NCI-H1436 treated with DMSO at 0.1 percent for 48 hours (cell line): ENCODE measurements at regions not wholly inside any gene's neighbourhood (a gene's known extent, or its start where the extent isn't known, plus 50 kb on each side); places are given as distances from the start of the nearest gene placed in this dataset.

Experiments used
- DNase-seq: peaks from one replicate; lab custom pipeline; 2025; lab: John Stamatoyannopoulos, UW

- DNase-seq, result no peak
These were observed 109.5 kb upstream of the TMC3 start for GRCh38 chr15:81483496-81483895.

GRCh38 chr15:81481346-81481745 is 107.3 kb upstream of the TMC3 start:
- no peak for DNase-seq

- no peak for DNase-seq
These were observed 106.6 kb upstream of the TMC3 start for GRCh38 chr15:81480645-81481053.

GRCh38 chr15:81478354-81478753 is 104.3 kb upstream of the TMC3 start:
- DNase-seq, result no peak

GRCh38 chr15:81475926-81476325 is 101.9 kb upstream of the TMC3 start:
- DNase-seq, result no peak

GRCh38 chr15:81475471-81475870 is 101.5 kb upstream of the TMC3 start:
- DNase-seq, result no peak

- no peak for DNase-seq
These were observed 99.9 kb upstream of the TMC3 start for GRCh38 chr15:81473946-81474345.

GRCh38 chr15:81473177-81473576 is 99.2 kb upstream of the TMC3 start:
- no peak for DNase-seq

GRCh38 chr15:81471151-81471550 is 97.1 kb upstream of the TMC3 start:
- no peak for DNase-seq

- DNase-seq, result no peak
These were observed 95.1 kb upstream of the TMC3 start for GRCh38 chr15:81469154-81469553.

GRCh38 chr15:81466741-81467140 is 92.7 kb upstream of the TMC3 start:
- no peak for DNase-seq

- DNase-seq, result no peak
These were observed 80.0 kb upstream of the TMC3 start for GRCh38 chr15:81454024-81454423.

GRCh38 chr15:81450721-81451120 is 76.7 kb upstream of the TMC3 start:
- no peak for DNase-seq

- DNase-seq, result no peak
These were observed 75.9 kb upstream of the TMC3 start for GRCh38 chr15:81449836-81450474.

- DNase-seq, result no peak
These were observed 69.2 kb upstream of the TMC3 start for GRCh38 chr15:81443040-81443820.

- DNase-seq, result no peak
These were observed 68.4 kb upstream of the TMC3 start for GRCh38 chr15:81442454-81442853.

- no peak for DNase-seq
These were observed 60.8 kb upstream of the TMC3 start for GRCh38 chr15:81434851-81435250.

- no peak for DNase-seq
These were observed 59.4 kb upstream of the TMC3 start for GRCh38 chr15:81433462-81433861.

GRCh38 chr15:81432179-81432578 is 58.2 kb upstream of the TMC3 start:
- DNase-seq, result no peak

GRCh38 chr15:81427176-81427575 is 53.2 kb upstream of the TMC3 start:
- no peak for DNase-seq

- no peak for DNase-seq
These were observed 51.9 kb upstream of the TMC3 start for GRCh38 chr15:81425905-81426304.
